PFSK-1 (cell line): ENCODE measurements at regions not wholly inside any gene's neighbourhood (a gene's known extent, or its start where the extent isn't known, plus 50 kb on each side); places are given as distances from the start of the nearest gene placed in this dataset.

ENCODE experiments used
- FOXP2 ChIP-seq: optimal IDR thresholded peaks from 2 replicates; pipeline ENCODE3; 2011; ENCODE audit warnings: borderline replicate concordance, control low read depth, inconsistent platforms; ENCODE audit not compliant: insufficient read depth; ENCODE audit errors: extremely low read length, extremely low read depth
- POLR2AphosphoS5 ChIP-seq: IDR thresholded peaks from 2 replicates; pipeline ENCODE4 v1.6.1; 2012; ENCODE audit warnings: low read depth, mild to moderate bottlenecking, control low read depth, low read length, moderate library complexity
- REST ChIP-seq, 2 experiments: IDR thresholded peaks; 2 replicates each; pipeline versions ENCODE4 v1.6.1 to v1.8.0; 2011 to 2012; ENCODE audit warnings: low read depth in 2 of 2, low read length in 2 of 2, control low read depth in 1 of 2, inconsistent platforms in 1 of 2, mild to moderate bottlenecking in 1 of 2, moderate library complexity in 1 of 2; ENCODE audit not compliant: insufficient read depth in 1 of 2
- TAF1 ChIP-seq: IDR thresholded peaks from 2 replicates; pipeline ENCODE4 v1.6.1; 2012; ENCODE audit warnings: low read length, control low read depth, borderline replicate concordance; ENCODE audit not compliant: insufficient read depth

GRCh38 chr1:239219679-239220078, 166.7 kb upstream of the CHRM3 start:
- TF ChIP-seq POLR2AphosphoS5 (no peak), FOXP2 (no peak), REST (IDR thresholded peaks at IDR 0.05; ENCODE audit: insufficient read depth in 1 of 2, low read depth in 2 of 2, low read length in 2 of 2) (no peak), TAF1 (no peak)
